Endothelial cell of umbilical vein (primary cell): ENCODE measurements at regions not wholly inside any gene's neighbourhood (a gene's known extent, or its start where the extent isn't known, plus 50 kb on each side); places are given as distances from the start of the nearest gene placed in this dataset.

Experiments used
- BruUV-seq: library from RNA; stranded (reverse); fragments of 400-500 nt; replicated peaks from 2 replicates; lab custom pipeline; 2021; lab: Mats Ljungman, UMichigan
- CTCF ChIA-PET: fragments of 300-600, 350-600 bp; sonication (Branson Sonifier 250); formaldehyde crosslinking; loops from one replicate; lab custom pipeline; 2021; ENCODE audit warnings: antibody characterized with exemption, inconsistent platforms; lab: Charles Lee
- POLR2A ChIA-PET: fragments of 300-600, 350-600 bp; sonication (Branson Sonifier 250); formaldehyde crosslinking; loops from one replicate; lab custom pipeline; 2021; ENCODE audit warnings: antibody characterized with exemption, inconsistent platforms; lab: Charles Lee
- DNase-seq: peaks from one replicate; pipeline ENCODE4 v3.0.0-alpha.2; 2011; ENCODE audit warnings: low read depth, low spot score
- FAIRE-seq: peaks from 2 replicates; lab custom pipeline; 2011; peaks lifted over from hg19 to GRCh38; lab: Jason Lieb, UNC
- H2AFZ ChIP-seq: 2 replicates; pipeline ENCODE4 v1.6.0; 2012; ENCODE audit warnings: low read depth, low read length, control low read depth, inconsistent platforms
- H3K27ac ChIP-seq: 2 replicates; pipeline ENCODE4 v1.5.1; 2011; ENCODE audit warnings: low read depth, mild to moderate bottlenecking, control low read depth, low read length, moderate library complexity; ENCODE audit not compliant: insufficient read depth
- H3K27me3 ChIP-seq, 2 experiments: 2 replicates each; pipeline versions ENCODE4 v1.6.0 to v1.6.1; 2011; ENCODE audit warnings: low read length in 2 of 2, mixed read lengths in 1 of 2; ENCODE audit not compliant: control insufficient read depth in 2 of 2, insufficient read depth in 2 of 2
- H3K36me3 ChIP-seq, 2 experiments: 2 replicates in 1 of 2; 3 replicates in 1 of 2; pipeline ENCODE4 v1.5.1; 2011; ENCODE audit warnings: low read length in 2 of 2, mild to moderate bottlenecking in 1 of 2, moderate library complexity in 1 of 2; ENCODE audit not compliant: control insufficient read depth in 2 of 2, insufficient read depth in 2 of 2; ENCODE audit errors: extremely low read depth in 1 of 2
- H3K4me1 ChIP-seq: 3 replicates; pipeline ENCODE4 v1.5.1; 2011; ENCODE audit warnings: mild to moderate bottlenecking, low read length; ENCODE audit not compliant: control insufficient read depth, insufficient read depth; ENCODE audit errors: extremely low read depth
- H3K4me2 ChIP-seq: 2 replicates; pipeline ENCODE4 v1.6.1; 2011; ENCODE audit warnings: low read length, control low read depth, mixed read lengths; ENCODE audit not compliant: insufficient read depth
- H3K4me3 ChIP-seq, 3 experiments: fragments of 200-600 bp in 1 of 3; sonication (generic), shearing (Covaris generic) in 1 of 3; replicated peaks in 1 of 3; 2 replicates each; pipeline ENCODE4 v1.5.1; 2011 to 2016; ENCODE audit warnings: control low read depth in 3 of 3, low read length in 3 of 3, mild to moderate bottlenecking in 2 of 3, inconsistent platforms in 1 of 3, low read depth in 1 of 3, moderate library complexity in 1 of 3; ENCODE audit not compliant: insufficient read depth in 1 of 3
- H3K79me2 ChIP-seq: 2 replicates; pipeline ENCODE4 v1.6.0; 2012; ENCODE audit warnings: low read length, inconsistent platforms; ENCODE audit not compliant: control insufficient read depth, insufficient read depth
- H3K9ac ChIP-seq: replicated peaks from 2 replicates; pipeline ENCODE3; 2011; ENCODE audit warnings: low read length, control low read depth; ENCODE audit not compliant: insufficient read depth; ENCODE audit errors: extremely low read depth
- H3K9me1 ChIP-seq: replicated peaks from 3 replicates; pipeline ENCODE4 v1.6.0; 2011; ENCODE audit warnings: mild to moderate bottlenecking, low read length; ENCODE audit not compliant: control insufficient read depth, insufficient read depth; ENCODE audit errors: extremely low read depth
- H3K9me3 ChIP-seq: replicated peaks from 2 replicates; pipeline ENCODE4 v1.5.1; 2012; ENCODE audit warnings: low read length, inconsistent platforms; ENCODE audit not compliant: control insufficient read depth, insufficient read depth
- H4K20me1 ChIP-seq: replicated peaks from 2 replicates; pipeline ENCODE3; 2011; ENCODE audit warnings: mild to moderate bottlenecking, low read length; ENCODE audit not compliant: control insufficient read depth, insufficient read depth; ENCODE audit errors: extremely low read depth
- EZH2 ChIP-seq: IDR thresholded peaks from 2 replicates; pipeline ENCODE4 v1.6.1; 2012; ENCODE audit warnings: borderline replicate concordance, low read depth, mild to moderate bottlenecking, moderate library complexity, low read length, inconsistent platforms; ENCODE audit not compliant: severe bottlenecking
- FOS ChIP-seq: IDR thresholded peaks from 2 replicates; pipeline ENCODE4 v1.6.1; 2011; ENCODE audit warnings: mild to moderate bottlenecking, low read length, moderate library complexity, borderline replicate concordance; ENCODE audit not compliant: insufficient read depth
- GATA2 ChIP-seq: IDR thresholded peaks from 2 replicates; pipeline ENCODE4 v1.7.0; 2011; ENCODE audit warnings: low read depth, mild to moderate bottlenecking, moderate library complexity, mixed read lengths, low read length; ENCODE audit not compliant: insufficient read length, insufficient read depth
- JUN ChIP-seq: IDR thresholded peaks from 2 replicates; pipeline ENCODE4 v1.6.1; 2011; ENCODE audit warnings: borderline replicate concordance, low read depth; ENCODE audit not compliant: insufficient read length, insufficient read depth
- MAX ChIP-seq: IDR thresholded peaks from 2 replicates; pipeline ENCODE4 v1.6.1; 2011; ENCODE audit not compliant: insufficient read depth, insufficient read length
- MYC ChIP-seq: IDR thresholded peaks from one replicate; pipeline ENCODE4 v1.6.1; 2011; ENCODE audit warnings: mild to moderate bottlenecking, low read depth, low read length
- POLR2A ChIP-seq: IDR thresholded peaks from 2 replicates; pipeline ENCODE4 v1.6.1; 2012; ENCODE audit warnings: low read depth, mild to moderate bottlenecking, control low read depth, low read length
- POLR2AphosphoS5 ChIP-seq: IDR thresholded peaks from 2 replicates; pipeline ENCODE4 v1.6.1; 2012; ENCODE audit warnings: low read depth, mild to moderate bottlenecking, control low read depth, low read length, moderate library complexity; ENCODE audit not compliant: insufficient read depth
- dilution Hi-C: fragments of 300-500 bp; cut with MboI; formaldehyde crosslinking; loops from one replicate; pipeline ENCODE4 v1.15.0; 2019; ENCODE audit warnings: low sequenced_read_pairs; ENCODE audit not compliant: extremely low pct_ligation_motif_present
- intact Hi-C: fragments of 100-400 bp; cut with micrococcal nuclease; formaldehyde crosslinking; loops from one replicate; pipeline ENCODE4 v1.10.0; 2022
- TF ChIP-seq, protein P1 (sequence below), 2 donors: IDR thresholded peaks; 1 replicate in 1 of 2; 2 replicates in 1 of 2; pipeline ENCODE4 v1.5.1; 2011; ENCODE audit warnings: low read length in 2 of 2, mild to moderate bottlenecking in 2 of 2, moderate library complexity in 2 of 2, control low read depth in 1 of 2, inconsistent platforms in 1 of 2, low read depth in 1 of 2; ENCODE audit not compliant: insufficient read depth in 1 of 2; ENCODE audit errors: extremely low read depth in 1 of 2

- Histone ChIP-seq H3K27ac (no peak overlapping the region), H3K36me3 (no peaks in the 10 kb centered on the region), H3K9ac (no peak overlapping the region), H3K4me3 (no peak overlapping the region), H3K9me1 (no peaks in the 10 kb centered on the region), H2AFZ (no peak overlapping the region), H3K4me1 (no peaks in the 10 kb centered on the region), H4K20me1 (no peaks in the 10 kb centered on the region), H3K79me2 (no peaks in the 10 kb centered on the region), H3K9me3 (no peaks in the 10 kb centered on the region), H3K4me2 (no peak overlapping the region), H3K27me3 (peaks cover 13 to 20% of the 10 kb centered on the region in 2 experiments)
- intact Hi-C loops = no loop called here
- DNase-seq (no peak), FAIRE-seq (no peak)
- CTCF ChIA-PET = no interaction called here
- BruUV-seq = no TSS peak
- TF ChIP-seq POLR2A (no peak), FOS (no peak), JUN (no peak), MYC (no peak), MAX (no peak), GATA2 (no peak), EZH2 (no peak), POLR2AphosphoS5 (no peak)
- TF ChIP-seq, protein P1, sequence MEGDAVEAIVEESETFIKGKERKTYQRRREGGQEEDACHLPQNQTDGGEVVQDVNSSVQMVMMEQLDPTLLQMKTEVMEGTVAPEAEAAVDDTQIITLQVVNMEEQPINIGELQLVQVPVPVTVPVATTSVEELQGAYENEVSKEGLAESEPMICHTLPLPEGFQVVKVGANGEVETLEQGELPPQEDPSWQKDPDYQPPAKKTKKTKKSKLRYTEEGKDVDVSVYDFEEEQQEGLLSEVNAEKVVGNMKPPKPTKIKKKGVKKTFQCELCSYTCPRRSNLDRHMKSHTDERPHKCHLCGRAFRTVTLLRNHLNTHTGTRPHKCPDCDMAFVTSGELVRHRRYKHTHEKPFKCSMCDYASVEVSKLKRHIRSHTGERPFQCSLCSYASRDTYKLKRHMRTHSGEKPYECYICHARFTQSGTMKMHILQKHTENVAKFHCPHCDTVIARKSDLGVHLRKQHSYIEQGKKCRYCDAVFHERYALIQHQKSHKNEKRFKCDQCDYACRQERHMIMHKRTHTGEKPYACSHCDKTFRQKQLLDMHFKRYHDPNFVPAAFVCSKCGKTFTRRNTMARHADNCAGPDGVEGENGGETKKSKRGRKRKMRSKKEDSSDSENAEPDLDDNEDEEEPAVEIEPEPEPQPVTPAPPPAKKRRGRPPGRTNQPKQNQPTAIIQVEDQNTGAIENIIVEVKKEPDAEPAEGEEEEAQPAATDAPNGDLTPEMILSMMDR (IDR thresholded peaks at IDR 0.05; ENCODE audit: extremely low read depth in 1 of 2, insufficient read depth in 1 of 2, low read depth in 1 of 2, low read length in 2 of 2) = no peak
- dilution Hi-C loops = no loop called here
- POLR2A ChIA-PET = no interaction called here
Measured at GRCh38 chr17:36777118-36777517, 160.2 kb upstream of the LHX1 start.
